GM18868 (cell line): ENCODE measurements at regions not wholly inside any gene's neighbourhood (a gene's known extent, or its start where the extent isn't known, plus 50 kb on each side); places are given as distances from the start of the nearest gene placed in this dataset.
"Not testable (repeated sequence)": the region's sequence is repeated elsewhere in the genome, so short reads cannot be mapped to it uniquely, and the experiment has no call there.

Source experiments
- ATAC-seq: cut with Tn5 transposase; IDR thresholded peaks from one replicate; pipeline ENCODE4 v1.9.1; 2021; ENCODE audit warnings: mild to moderate bottlenecking, moderate library complexity; ENCODE audit not compliant: unreplicated experiment

DNA sequence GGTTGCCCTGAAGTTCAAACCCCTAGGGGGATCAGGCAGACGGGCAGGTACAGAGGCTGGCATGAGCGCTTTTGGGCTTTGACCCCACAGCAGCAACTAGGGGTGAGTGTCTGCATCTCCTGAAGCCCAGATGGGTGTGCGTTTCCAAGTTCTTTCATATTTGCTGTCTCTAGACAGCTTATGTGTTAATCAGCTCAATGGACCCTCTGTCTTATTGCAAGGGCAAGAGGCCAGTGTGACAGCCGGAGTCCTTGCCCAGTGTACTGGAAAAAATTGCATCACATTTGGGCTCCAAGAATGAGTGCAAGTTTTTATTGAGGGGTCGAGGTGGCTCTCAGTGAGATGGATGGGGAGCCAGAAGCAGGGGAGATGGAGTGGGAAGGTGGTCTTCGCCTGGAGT lies 1863.7 kb upstream of the RAG2 start:
- no peak for ATAC-seq

DNA sequence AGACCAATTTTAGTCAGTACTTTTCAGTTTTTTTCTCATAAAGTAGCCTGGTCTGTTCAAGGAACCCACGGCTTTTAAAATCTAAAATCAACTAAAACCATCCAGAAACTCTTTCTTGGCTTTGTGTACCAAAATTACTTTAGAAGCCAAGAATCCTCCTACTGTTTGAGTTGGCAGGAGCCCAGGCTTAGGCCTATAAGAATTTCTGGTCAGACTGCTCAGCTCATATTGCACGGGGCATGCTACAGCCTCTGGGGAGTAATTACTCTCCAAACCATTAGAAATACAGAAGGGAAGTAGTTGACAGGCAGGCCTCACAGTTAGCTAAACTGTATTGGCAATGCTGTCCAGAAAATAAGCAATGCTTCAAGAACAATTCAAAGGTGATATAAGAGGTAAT lies 1862.9 kb upstream of the RAG2 start:
- no peak for ATAC-seq

DNA sequence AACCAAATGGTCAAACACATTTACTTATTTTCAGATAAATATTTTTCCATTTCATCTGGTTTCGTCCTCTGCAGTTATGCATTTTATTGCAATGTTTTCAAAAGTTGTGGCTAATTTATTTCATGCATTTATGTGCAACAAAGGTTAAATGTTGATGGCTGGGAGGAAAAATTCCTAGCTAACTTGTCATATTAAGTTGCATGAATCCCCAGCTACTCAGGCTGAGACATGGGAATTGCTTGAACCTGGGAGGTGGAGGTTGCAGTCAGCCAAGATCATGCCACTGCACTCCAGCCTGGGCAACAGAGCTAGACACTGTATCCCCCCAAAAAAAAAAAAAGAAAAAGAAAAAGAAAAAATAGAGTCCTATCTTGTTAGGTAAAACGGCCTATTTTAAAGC lies 1862.4 kb upstream of the RAG2 start:
- no peak for ATAC-seq

DNA sequence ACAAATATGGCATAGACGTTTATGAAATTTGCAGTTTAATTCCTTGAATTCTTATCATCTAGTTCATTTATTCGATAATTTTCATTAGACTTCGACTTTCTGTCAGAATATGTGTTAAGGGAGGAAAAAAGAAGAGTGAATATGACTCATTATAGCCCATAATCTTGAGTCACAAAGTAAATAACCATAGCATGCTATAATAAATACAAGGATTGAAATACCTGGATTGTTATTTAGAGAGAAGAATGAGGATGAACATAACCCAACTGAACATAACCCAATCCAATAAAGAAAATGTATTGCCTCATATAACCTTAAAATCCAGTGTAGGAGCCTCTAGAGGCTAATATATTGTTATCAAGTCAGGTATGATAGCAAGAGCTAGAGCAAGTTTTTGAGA lies 1858.3 kb upstream of the RAG2 start:
- ATAC-seq = no peak

DNA sequence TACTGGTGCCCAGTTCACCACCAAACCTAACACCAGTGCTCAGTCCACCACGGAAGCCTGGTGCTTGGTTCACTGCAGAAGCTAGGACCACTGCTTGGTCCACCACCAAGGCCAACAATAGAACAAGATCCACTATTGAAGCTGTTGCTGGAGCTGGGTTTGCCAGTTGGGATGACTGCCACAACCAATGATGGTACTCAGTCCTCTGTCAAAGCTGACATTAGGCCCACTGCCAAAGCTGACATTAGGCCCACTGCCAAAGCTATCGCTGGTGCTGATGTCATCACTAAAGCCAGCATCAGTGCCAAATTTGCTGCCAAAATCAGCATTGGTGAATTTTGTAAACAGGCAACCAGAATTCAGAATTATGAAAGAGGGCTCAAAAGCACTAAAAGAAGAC lies 1850.2 kb upstream of the RAG2 start:
- no peak for ATAC-seq

DNA sequence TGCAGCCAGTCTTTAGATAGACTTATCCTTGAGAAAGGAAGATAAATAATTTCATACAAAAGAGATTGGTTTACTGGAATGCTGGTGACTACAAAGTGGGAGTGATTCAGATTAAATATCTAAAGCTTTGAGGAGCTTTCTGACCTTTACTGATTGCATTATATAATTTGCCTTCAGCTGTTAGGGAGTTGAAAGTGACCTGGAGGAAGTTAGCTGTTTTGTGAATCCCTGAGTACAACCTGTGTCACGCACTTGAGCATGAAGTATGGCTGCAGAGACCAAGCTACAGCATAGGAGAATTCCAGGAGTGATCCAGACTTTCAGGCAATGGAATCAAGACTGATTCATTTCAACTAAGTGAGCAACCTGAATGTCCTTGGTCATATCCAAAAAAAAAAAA lies 1848.3 kb upstream of the RAG2 start:
- no peak for ATAC-seq

DNA sequence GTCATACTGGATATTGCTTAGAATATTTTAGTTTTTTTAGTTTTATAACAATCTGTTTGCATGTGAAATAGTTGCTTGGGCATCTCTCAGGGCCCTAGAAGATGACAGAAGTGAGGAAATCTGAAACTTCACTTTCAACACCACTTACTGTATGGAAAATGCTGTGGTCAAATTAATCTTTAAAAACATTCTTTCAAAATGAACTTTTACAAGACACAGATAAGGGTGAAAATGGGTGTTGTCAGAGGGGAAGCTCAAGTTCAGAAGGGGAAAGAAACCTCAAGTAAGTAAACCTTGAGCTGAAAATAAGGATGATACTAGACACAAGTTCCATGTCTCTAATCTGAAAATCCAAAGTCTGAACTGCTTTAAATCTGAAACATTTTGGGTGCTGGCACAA lies 1840.1 kb upstream of the RAG2 start:
- no peak for ATAC-seq

DNA sequence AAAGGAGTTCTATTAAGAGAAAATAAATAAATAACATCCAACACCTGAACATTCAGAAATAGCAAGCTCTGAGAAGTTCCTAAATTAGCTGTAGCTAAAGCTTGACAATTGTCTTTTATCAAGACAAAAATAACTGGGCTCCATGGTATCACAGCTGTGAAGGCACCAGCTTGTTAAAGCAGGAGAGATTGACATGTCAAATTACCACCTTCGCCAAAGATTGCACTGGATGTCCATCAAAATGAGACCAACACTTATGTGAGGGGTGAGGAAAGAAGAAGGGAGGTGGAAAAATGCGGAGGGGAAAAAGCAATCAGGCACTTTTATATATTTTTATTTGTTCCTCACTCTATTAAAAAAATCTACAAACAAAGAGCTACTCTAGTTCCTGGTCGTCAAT lies 1827.5 kb upstream of the RAG2 start:
- ATAC-seq = no peak

DNA sequence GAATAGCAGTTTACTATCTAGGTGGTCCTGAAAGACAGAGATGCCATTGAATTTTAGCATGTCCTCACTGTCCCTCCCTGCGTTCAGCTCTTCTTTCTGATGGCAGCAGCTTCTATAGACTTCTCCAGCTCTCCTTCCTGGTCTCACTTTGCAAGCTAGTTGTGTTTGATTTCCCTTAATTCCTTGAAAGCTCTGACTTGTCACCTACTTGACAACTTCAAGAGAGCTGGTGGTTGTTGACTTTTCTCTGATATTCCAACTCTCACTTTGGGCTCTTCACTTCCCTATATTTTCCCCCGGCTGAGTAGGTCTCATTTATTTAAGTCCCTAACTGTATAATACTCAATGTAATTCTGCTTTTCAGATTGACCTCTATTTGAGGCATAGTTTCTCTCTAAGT lies 1825.0 kb upstream of the RAG2 start:
- no peak for ATAC-seq

DNA sequence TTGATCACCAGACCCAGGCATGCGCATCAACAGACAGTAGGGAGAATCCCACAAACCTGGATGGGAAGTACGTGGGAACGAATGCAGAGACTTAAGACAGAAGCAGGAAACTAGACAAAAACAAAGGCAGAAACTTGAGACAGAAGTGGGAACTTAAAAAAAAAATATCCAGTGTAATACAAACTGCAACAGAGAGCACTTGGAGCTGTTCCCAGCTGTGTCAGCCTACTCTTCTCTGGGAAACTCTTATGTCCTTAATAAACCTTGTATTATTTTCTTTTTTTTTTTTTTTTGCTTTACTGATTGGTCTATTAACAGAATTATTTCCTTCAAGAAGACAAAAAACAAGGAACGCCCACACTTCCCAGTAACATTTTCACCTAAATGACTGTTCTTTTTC lies 1818.1 kb upstream of the RAG2 start:
- no peak for ATAC-seq

DNA sequence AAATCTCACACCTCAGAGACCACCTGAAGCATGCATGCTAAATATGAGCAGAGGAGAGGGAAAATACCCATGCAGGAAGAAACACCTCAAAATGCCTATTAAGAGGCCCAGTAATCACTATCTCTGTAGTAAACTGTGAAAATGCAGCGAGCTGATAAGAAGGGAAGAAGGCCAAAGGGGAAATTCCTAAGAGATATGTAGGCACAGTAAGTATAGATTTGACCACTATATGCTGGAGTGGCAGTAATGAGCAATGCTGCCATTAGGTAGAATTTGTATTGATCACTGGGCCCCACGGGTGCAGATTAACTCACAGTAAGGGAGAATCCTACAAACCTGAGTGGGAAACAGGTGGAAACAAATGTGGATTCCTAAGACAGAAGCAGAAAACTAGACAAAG lies 1813.1 kb upstream of the RAG2 start:
- no peak for ATAC-seq

DNA sequence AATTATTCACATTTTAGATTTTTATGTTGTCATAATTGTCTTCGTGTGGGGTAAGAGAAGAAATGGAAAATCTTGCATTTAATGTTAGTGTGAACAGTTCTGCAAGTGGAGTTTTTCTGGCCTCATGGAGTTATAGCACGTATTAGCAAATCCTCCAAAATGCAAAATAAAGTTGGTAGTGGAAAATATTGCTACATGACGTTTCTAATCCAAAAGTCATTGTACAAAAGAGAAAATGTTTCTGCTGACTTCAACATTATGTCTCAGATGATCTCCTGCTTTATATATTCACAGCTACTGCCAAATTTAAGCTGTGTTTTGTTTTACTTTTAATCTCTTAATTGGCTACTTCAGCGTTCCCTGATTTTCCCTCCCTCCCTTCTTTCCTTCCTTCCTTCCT lies 1804.0 kb upstream of the RAG2 start:
- no peak for ATAC-seq

DNA sequence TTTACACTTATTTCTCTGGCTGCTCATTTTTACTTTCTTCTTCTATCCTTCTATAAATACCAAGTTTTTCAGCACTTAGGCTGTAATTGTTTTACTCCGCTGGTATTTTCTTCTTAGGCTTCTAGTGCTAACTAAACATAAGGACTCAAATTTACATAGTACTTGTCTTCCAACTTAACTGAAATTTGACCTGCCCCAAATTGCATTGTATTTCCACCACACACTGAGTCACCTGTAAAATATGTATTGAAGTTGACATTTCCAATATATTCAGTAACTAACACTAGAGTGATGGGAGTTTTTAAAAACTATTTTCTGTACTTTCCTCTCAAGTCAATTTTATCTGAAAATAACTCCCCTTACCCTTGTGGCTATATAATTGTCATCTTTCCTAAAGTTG lies 1794.1 kb upstream of the RAG2 start:
- ATAC-seq = no peak

DNA sequence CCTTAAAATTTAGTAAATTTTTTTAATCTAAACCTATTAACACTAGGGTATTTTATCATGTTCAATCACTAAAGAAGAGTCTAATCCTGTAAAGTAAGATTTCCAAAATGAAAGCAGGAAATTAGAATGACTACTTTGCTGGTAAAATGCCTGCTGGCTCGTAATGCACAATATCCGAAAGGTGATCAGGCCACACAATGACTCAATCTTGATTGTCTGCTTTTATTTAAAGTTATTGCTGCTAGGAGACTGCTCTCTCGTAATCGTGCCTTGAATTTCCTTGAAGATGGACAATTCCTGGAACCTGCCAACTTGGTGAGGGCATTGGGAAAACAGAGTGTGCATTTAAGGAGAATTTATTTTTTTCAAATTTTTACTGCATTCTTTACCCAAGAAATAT lies 1786.5 kb upstream of the RAG2 start:
- no peak for ATAC-seq

DNA sequence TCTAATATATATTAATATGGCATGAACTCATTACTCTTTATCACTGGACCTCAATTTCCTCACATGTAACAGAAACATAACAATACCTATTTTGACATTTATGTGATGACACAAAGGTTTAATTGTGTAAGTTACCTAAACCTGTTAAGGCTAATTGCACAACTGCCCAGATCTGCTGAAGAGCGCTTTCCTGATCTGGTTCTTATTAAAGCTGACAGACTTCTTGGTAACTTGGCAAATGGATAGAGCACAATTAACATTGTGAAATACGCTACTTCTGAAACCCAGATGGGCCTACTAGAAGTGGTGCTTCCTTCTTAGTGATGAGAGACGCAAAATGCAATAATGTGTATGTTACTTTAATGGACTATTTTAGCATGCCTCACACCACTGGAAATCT lies 1767.2 kb upstream of the RAG2 start:
- ATAC-seq = no peak

DNA sequence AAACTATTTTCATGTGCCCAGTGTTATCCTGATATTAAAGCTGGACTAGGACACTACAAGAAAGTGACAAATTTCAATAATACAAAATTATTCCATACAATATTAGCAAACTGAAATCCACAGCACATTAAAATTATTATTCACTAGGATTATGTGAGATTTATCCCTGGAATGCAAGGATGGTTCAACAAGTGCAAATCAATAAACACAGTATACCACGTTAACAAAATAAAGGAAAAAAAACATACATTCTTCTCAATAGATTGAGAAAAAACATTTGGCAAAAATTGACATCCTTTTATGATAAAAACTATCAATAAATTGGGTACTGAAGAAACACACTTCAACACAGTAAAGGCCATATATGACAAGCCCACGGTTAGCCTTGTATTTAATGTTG lies 1758.2 kb upstream of the RAG2 start:
- ATAC-seq = no peak

DNA sequence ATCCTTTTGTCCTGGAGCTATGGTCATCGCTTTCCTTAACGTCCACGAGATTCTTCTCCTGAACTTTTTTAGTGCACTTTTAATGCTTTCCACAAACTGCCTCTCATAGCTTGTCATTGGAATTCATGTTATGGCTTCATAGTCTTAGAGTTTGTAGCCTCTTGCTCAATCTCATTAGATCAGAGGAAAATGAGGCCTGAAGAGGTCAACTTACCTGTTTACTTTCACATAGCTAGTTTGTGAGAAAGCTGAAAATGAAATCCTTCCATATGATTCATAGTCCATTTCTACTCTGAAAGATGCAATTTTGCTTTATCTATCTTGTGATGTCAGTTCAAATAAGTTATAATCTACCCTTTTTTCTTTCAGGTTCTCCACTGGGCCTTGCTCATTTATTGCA lies 1747.2 kb upstream of the RAG2 start:
- ATAC-seq = no peak

DNA sequence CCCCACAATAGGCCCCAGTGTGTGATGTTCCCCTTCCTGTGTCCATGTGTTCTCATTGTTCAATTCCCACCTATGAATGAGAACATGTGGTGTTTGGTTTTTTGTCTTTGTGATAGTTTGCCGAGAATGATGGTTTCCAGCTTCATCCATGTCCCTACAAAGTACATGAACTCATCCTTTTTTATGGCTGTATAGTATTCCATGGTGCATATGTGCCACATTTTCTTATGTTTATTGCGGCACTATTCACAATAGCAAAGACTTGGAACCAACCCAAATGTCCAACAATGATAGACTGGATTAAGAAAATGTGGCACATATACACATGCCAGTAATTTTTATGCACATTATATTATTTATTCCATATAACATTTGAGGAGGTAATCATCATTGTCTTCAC lies 1743.6 kb upstream of the RAG2 start:
- ATAC-seq = not testable (repeated sequence)

DNA sequence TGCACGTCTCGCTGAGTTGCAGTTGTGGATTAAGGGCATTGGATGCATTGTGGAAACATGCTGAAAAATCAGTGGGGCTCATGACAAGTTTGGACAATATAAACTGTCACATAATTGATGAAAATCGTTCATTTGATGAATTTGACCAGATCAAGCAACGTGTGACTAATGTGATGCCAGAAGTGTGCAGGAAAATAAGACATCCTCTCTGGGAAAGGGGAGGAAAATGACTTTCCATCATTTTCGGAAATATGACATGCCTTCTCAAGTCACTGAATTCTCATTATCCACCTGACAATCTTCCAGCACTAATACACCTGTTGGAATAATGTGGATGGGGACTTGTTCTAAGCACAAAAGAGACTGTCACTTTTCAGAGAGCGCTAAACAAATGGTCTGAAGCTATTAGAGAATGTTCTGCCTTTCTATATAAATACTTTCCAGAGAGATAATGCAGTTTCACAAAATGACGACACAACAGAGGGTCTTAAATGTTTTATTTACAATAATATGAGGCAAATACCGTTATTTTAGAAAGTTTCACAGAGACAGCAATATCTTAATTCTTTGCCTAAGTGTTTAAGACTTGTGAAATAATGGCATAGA lies 1741.9 kb upstream of the RAG2 start:
- no peak for ATAC-seq

DNA sequence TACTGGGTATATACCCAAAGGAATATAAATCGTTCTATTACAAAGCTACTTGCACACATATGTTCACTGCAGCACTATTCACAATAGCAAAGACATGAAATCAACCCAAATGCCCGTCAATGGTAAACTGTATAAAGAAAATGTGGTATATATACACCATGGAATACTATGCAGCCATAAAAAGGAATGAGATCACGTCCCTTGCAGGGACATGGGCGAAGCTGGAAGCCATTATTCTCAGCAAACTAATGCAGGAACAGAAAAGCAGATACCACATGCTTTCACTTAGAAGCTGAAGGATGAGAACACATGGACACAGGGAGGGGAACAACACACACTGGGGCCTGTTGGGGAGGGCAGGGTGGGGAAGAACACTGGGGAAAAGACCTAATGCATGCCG lies 1740.0 kb upstream of the RAG2 start:
- ATAC-seq = not testable (repeated sequence)

DNA sequence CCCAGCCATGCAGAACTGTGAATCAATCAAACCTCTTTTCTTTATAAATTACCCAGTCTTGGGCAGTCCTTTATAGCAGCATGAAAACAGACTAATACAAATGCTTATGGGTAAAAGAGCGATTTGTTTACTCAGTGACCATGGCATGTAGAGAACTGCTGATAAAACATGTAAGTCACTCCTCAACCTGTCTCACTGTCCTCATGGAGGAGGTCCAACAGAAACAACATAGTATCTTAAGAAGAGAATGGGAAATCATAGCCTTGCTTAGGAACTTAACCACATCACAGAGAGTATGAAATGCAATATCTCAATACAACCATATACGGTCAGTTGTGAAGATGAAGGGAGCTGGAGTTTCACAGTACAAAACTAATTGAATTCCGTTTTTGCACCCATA lies 1734.0 kb upstream of the RAG2 start:
- ATAC-seq = no peak

DNA sequence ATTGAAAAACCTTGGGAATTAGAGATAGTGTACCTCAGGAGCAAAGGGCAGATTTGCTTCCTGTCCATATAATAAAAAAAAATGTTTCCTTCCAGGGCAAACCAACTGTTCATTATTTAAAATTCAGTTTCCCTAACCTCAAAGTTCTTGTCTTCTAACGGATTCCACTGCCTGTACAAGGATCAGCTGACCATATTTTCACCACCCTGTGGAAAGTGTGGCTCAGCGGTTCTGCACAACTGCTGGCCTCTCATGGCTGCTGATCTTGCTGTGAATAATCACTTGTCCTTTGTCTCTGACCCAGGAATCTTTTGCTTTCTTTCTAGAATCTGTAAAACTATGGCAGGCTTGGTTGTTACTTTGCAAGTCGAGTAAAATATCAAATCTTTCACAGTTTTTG lies 1732.5 kb upstream of the RAG2 start:
- ATAC-seq = no peak

DNA sequence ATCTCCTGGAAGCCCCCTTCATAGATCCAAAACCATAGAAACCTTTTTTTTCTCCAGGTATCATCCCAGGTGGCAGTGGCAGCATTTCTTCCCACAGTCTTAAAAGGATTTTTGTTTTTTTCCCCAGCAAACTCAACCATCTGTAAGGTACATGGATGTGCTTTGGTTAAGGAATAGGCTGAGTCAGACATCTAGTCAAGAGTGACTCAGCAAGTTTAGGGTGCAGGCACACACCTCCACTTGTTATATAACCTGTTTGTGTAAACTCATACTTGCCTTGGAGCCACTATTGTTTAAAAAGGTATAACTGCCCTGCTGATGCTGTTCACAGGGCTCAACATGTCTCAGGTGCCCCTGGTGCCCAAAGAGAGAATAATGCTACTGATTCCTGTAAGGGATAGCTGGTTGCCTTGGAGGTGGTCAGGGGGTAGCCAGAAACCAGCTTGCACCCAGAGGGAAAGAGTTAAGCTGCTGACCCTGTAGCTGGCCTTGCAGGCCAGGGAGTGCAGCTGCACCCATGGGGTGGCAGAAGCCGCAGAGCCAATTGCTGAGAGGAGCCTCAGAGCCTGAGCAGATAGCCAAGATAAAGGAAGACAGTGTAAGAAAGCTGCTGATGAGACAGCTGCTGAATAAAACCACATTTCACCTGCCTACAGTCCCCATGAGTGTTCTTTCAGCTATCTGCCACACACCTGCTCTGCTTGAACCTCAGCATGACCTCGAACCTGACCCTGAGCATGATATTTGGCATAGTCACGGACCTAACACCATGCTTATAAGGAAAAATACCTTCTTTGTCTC lies 1726.1 kb upstream of the RAG2 start:
- ATAC-seq = no peak
